ENCODE measurements at regions not wholly inside any gene's neighbourhood (a gene's known extent, or its start where the extent isn't known, plus 50 kb on each side); places are given as distances from the start of the nearest gene placed in this dataset.

DNA sequence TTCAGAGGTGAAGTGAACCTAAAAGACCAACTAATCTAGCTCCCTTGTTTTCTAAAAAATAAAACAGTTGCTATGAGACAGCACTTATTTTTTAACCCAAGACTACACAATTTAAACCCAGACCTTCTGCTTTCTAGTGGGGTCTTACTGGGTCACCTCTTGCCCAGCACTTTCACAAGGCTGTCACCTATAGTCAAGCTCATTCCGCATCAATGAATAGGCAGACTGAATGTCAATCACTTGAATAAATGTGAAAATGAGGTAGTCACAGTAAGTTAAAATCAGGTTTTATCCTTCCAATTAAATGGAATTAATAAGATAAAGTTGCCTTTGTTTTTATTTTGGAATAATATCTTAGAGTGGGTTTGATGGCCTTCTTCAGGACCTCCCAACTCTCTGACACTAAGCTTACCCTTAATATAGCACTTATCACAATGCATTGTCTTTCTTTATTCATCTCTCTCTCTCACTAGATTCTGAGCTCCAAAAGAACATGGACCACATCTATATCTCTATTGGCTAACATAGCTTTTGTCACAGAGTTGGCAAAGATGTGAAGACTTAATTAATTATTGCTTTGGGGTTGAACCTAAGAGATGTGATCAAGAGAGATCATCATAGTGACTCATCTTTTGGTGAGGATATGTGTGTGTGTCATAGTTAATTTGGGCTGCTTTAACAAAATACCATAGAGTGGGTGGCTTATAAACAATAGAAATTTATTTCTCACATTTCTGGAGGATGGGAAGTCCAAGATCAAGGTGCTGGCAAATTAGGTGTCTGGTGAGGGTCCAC, 248.7 kb upstream of the DAB1 start:
- TF ChIP-seq EZH2 (IDR thresholded peaks at IDR 0.05; ENCODE audit: insufficient read depth, poor library complexity, severe bottlenecking) = no peak
- no peak for TF ChIP-seq EZH2phosphoT487 (IDR thresholded peaks at IDR 0.05; ENCODE audit: insufficient read depth, low read depth)
